ENCODE measurements at regions not wholly inside any gene's neighbourhood (a gene's known extent, or its start where the extent isn't known, plus 50 kb on each side); places are given as distances from the start of the nearest gene placed in this dataset.

DNA sequence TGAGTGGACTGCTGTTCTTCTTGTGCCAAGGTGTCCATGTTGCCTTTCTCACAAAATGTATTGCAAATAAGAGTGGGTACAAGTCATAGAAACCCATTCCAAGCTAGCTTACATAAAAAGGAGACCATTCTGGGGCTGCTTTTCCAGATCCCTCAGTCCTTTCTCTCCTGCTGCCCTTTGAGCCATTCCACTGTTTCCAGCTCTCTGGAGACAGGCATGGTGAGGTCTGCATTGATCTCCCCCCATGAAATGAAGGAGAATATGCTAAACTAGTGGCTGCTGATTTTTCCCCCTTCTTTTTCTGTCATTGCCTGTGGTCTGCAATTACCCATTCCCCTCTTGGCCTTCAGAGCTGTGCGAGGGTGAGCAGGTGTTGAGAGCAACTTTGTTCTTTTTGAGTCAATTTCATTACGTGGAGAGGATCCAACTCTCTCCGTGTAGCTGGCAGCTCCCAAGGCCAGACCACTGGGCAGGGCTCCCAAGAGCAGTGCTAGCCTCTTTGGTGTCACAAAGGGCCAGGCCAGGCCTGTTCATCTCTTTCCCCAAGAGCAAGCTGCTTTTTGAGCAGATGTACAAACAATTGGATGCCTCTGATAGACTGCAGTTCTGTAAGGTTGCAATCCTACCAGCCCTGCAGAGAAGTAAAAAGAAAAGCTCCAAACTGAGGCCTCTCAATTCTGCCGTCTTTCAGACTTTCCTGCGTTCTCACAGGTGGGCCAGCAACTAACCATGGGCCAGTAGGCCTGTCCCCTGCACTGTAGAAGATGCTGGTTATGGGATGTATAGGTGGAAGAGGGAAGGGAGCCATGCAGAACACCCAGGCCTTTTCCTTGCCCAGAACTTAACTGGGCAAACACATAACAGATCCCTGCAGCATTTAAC, 96.1 kb upstream of the ARMC2 start:
- in situ Hi-C loops (cut with HindIII; ENCODE audit: low sequenced_read_pairs) = no loop called here

DNA sequence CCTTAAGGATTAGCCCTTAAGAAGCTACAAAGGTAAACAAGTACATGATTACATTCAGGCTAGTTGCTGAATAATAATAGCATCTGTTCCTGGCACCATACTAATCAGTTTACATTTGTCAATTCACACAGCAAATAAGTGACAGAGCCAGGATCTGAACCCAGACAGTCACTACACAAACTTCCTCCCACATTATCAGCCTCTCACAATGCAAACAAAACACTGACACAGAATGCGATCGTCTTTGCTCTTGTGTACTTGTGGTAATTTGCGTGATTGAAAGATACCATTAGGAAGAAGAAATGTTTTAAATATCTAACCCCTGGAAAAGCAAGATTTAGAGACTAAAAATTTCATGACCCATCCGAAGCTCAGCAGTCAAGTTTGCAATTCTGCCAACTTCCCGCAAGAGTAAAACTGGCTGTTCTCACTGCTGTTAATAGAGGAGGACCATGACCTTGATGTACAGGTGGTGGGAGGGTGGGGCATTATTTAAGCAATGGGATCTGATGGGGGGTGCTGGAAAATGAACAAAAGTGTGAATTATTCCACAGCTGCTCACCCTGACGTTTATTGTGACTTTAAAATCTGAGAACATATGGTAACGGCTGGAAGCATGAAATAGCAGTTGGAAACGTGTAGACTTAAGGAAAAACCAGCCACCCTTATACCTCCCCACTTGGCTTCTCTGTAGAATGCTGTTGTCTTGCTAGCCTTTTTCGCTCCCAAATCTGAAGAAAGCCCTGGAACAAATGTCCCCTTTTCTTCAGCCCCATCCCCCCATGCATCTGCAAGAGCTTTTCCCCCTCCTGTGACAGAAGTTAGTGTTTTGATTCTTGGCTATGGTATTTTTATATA, 95.3 kb upstream of the ARMC2 start:
- in situ Hi-C loops (cut with HindIII; ENCODE audit: low sequenced_read_pairs) = no loop called here

DNA sequence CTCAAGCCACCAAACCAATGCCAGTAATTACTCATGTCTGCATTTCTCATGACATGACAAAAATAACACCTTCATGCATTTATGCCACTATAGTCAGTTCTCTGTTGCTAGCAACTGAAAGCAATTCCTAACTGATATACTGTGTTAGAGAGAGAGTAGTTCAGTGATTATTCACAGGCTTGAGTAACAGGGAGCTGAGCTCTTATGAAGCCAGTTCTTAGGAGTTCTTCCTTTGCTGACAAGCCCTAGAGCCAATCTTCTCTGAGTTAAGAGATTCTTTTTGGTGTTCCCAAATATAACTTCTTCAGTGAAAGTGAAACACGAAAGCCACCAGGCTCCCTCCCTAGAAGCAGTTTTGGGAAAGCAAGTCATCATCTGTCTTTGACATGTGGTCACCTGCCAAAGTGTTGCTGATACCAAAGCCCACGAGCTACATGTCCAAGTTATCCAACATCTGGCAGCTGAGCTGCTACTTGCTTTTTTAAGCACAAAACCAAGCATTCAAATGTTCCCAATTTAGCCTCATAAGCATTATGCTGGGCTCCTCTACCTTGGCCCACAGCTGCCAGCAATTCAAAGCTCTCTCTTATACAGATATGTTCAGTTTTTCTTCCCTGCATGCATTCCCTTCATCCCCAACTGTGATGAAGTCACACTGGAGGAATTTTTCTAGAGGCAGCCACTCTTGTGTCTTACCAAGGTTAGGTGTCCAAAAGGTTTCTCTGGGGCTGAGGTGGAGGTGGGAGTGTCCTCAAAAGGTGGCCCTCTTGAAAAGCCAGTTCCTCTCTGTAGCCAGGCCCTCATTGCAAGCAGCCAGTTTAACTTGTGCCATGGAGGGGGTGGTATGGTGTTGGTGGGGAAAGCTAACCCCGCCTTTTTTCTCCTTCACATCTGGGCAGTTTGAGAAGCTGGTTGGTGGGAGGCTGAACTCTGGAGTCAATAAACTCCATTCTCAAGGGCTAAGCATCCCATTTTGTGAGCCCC, 92.7 kb upstream of the ARMC2 start:
- in situ Hi-C loops (cut with HindIII; ENCODE audit: low sequenced_read_pairs) = no loop called here

DNA sequence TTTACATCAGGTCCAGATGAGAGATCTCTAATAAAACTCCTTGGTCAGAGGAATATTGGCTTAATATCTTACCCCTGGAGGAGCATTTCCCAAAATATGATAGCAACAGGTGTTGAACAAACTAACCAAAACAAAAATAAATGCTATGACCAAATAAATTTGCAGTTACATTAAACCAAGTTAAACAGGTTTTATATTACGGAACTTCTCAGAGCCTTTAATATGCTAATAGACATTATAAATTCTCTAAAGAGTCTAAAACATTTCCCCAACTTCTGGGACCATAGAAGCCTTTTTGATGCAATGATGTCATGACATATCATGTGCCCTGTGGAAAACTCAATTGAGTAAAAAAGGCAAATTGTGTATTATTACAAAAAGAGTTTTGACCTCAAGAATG, 90.9 kb upstream of the ARMC2 start:
- in situ Hi-C loops (cut with HindIII; ENCODE audit: low sequenced_read_pairs) = no loop called here

DNA sequence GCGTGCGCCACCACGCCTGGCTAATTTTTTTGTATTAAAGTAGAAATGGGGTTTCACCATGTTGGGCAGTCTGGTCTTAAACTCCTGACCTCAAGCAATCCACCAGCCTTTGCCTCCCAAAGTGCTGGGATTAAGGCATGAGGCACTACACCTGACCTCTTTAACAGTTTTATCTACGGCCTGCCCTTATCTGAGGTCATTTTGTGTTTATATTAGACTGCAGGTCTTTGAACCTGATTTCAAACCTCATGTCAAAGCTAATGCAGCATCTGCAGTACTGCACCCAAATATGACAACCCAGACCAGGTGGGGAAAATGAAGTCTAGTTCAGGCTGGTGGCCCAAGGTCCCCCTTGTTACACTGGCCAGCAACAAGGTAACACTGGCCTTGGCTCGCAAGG, 89.3 kb upstream of the ARMC2 start:
- in situ Hi-C loops (cut with HindIII; ENCODE audit: low sequenced_read_pairs) = no loop called here

DNA sequence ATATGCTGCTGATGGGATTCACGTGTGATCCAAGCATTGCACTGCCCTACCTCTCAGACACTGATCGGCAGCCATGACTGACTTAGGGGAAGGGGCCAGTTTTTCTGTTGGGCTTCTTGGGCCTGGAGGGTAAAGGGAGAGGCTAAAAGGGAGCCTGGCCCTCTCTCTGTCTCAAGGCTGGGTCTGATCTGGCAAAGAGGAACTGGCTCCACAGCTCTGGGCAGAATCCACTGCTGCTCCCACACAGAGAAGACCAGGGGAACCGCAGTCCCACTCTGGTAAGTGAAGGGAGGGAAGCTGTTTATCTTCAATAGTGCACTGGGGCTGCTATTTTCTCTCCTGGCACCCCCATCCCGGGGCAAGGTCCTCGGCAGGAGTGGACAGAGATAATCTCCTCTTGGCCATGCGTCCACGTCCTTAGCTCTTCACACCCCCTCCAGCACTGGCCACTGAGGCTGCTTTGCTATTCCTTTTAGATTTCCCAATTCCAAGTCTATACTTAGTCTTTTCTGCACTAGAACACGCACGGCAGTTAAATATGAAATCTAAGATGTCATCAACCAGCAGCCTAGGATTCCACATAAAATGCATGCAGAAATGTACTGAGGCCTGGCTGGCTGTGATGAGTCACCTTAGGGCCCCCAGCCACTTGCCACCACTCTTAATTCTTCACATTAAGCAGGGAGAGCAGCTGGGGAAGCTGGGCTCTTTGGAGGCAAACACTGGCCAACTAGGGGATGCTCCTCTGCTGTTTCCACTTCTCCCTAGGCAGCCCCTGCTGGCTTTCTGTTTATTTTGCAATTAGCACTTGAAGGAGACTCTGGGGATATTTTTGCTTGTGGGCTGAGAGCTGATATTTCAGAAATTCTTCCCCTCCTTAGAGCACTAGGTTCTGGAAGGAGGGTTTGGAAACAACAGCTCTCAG, 87.8 kb upstream of the ARMC2 start:
- in situ Hi-C loops (cut with HindIII; ENCODE audit: low sequenced_read_pairs) = no loop called here

DNA sequence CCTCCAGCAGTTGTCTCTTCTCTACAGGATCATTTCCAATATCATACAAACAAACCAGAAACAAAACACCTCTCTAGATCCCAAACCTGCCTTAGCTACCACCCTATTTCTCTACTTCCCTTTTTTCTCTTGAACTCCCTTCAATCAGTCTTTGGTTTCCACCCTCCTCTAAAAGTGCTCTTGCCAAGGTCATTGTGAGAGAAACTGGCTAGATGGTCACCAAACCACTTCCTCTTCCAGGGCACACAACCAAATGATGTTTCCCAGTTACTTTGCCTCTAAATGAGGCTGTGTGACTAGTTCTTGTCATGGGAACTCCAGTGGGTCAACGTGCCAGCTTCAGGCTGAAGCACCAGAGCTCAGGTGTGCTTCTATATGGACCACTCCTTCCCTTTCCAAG, 85.8 kb upstream of the ARMC2 start:
- in situ Hi-C loops (cut with HindIII; ENCODE audit: low sequenced_read_pairs) = no loop called here

DNA sequence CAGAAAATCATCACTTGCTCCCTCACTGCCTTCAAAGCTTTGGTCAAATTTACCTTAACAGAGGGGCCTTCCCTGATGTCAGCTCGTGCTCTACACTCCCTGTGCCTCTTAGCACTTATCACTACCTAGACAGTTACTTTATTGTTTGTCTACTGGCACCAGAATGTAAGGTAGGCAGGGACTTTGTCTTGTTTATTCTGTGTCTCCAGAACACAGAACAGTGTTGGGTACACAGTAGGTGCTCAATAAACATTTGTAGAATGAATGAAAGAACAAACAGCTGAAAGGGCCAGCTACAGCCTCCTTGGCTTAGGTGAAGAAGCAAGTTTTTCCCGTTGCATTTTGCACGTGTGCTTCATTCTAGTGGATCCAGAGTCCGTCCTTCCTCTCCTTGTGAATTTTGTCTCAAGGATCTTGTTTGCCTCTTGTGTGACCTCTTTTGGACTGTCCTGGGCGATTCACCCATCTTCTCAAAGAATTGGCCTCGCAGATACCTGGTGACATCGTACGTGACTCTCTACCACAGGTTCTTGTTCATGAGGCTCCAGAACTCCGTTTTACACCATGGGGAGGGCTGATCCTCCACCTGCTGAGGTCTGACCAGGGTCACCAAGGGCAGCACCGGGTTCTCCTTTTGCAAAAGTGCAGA, 84.2 kb upstream of the ARMC2 start:
- in situ Hi-C loops (cut with HindIII; ENCODE audit: low sequenced_read_pairs) = no loop called here

DNA sequence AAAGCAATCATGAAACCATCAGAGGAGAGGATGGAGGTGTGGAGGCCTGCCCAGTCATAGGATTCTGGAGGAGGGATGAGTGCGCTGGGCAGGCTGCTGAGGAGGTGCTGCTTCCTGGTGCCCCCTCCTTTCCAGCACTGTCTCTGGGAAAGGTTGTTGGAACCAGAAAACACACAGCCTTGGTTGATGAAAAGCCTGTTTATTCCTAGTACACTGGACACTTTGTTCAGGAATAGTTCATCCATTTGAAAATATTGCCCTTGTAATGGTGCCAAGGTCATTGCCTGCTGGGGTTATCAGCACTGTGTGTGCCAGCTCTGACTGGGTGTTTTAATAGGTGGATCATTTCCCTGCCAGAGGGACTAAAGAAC, 83.7 kb upstream of the ARMC2 start:
- in situ Hi-C loops (cut with HindIII; ENCODE audit: low sequenced_read_pairs) = no loop called here

DNA sequence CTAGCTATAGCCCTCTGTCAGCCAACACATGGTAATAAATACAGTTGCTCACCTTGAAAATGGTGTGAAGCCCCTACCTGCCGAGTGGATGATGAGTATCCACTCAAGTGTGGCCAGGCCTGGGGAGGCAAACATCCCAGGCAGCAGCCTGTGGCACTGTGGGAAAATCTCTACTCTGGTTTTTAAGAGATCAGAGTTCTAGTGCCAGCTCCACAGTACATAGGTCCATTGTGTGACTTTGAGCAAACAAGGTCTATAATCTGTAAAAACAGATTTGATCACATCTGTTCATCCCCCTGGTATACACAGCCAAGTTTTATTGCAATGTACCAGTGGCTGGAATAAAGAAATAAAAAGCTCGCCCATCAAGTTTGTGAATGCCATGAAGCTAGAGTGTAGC, 82.7 kb upstream of the ARMC2 start:
- in situ Hi-C loops (cut with HindIII; ENCODE audit: low sequenced_read_pairs) = no loop called here

DNA sequence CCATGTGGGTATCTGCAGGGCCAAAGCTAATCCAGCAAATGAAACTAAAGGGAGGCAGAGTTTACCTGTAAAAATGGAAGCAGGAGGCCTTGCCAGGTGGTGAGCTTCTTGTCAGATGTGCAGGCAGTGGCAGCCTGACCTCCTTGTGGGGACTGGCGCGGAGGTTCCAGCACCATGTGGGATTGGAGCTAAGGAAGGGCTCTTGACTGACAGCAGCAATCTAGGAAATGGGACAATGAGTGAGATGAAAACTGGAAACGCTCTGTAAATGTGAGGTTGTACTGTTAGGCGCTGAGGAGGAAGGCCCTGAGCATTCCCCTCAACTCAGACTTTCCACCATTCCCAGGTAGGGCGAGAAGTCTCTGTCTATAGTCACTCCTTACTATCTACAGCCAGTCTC, 81.8 kb upstream of the ARMC2 start:
- in situ Hi-C loops (cut with HindIII; ENCODE audit: low sequenced_read_pairs) = no loop called here

DNA sequence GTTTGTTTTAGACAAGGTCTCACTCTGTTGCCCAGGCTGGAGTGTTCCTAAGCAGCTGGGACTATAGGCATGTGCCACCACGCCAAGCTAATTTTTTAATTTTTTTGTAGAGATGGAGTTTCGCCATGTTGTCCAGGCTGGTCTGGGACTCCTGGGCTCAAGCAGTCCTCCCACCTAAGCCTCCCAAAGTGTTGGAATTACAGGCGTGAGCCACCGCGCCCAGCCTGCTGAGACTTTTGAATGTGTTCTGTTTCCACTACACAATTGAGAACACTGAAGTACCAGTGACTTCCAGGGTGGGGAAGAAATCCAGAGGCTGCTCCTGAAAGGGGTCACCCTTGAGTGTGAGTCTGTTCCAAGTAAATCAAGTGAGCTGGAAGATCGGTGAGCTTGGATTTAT, 81.3 kb upstream of the ARMC2 start:
- in situ Hi-C loops (cut with HindIII; ENCODE audit: low sequenced_read_pairs) = no loop called here

DNA sequence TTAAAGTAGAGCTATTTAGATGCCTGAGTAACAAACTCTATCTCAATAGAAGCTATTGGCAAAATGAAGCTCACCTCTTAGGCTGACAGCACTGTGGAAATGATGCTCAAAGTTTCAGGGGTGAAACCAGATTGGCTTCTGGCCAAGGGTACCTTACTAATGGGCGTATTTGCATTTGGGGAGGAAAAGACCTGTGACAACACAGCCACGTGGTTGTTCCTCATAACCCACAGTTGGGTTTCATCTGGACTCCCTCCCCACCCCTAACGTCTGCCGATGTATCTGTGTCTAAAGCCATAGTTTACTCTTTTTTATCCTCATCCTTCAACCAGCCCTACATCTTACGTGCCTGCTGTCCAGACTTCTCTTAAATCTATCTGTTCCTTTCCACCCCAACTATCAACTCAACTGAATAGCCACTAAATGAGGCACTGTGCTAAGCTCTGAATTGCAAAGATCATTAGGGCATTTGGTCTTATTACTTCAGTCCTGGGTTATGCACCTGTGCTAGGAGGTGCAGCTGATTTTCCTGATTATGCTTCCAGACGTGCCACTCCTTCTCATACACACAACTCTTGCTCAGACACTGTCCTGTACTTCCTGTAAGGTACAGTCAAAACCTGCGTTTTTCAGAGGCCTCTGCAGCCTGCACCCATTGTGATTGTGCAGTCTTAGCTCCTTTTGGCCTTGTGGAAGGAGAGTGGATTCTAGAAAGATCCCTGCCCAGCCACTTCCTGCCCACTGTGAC, 80.6 kb upstream of the ARMC2 start:
- in situ Hi-C loops (cut with HindIII; ENCODE audit: low sequenced_read_pairs) = no loop called here

DNA sequence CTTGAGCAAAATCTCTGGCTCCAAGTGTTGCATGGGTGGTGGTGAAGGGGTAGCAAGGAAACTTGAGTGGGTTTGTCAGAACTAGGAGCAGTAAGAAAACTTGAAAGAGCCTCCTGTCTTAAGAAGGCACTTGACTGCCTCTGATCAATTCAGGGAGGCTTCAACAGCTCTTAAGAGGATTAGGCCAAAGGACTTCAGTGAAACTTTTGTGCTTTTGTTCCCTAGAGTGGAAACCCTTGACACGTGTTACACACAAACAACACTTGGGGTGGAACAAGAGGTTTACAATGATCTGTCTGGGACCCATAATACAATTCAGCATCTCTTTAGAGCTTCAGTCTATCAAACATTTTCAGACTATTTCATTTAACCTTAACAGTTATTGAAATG, 80.1 kb upstream of the ARMC2 start:
- in situ Hi-C loops (cut with HindIII; ENCODE audit: low sequenced_read_pairs) = no loop called here

DNA sequence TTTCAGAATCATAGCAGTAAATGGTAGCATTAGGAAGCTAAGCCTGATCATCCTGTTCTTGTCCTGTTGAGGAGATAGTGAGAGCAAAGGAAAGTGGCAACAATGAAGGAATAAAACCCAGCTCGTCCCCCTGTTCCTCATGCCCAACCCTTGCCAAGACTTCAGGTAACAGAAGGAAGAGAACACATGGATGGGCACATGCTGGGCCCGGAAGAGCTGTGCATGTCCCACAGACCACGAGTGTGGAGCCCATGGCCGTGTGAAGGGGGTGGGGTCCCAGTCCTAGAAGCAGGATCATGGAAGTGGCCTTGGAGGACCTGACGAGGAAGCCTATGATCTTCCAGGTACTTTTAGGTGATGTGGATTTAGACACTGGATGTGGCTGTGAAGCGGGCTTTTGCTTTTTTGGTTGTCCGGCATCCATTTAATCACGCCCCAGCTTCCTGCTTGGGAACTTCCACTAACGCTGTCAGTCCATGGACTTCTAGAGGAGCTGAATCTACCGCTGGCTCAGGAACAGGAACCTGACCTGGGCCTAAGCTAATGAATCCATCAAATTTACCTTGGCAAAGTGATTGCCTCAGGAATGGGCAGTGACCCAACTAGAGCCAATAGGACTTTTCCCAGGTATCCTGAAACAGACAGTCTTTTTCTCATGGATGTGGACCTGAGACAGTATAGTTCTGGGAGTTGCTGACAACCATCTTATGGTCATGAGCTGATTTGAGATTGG, 79.3 kb upstream of the ARMC2 start:
- in situ Hi-C loops (cut with HindIII; ENCODE audit: low sequenced_read_pairs) = no loop called here

DNA sequence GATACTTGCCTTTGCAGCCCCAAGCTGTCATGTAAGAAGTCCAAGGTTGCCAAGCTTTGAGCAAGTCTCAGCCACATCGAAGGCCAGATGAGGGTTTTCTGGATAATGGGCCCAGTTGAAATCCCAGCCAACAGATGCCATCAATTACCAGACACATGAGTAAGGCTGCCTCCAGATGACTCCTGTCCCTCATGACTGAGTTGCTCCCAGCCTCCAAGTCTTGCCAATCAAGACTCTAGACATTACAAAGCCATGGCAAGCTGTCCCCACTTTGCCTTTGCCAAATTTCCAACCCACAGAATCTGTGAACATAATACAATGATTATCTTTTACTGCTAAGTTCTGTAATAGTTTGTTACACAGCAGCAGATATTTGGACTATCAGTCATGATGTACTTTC, 76.8 kb upstream of the ARMC2 start:
- in situ Hi-C loops (cut with HindIII; ENCODE audit: low sequenced_read_pairs) = no loop called here

DNA sequence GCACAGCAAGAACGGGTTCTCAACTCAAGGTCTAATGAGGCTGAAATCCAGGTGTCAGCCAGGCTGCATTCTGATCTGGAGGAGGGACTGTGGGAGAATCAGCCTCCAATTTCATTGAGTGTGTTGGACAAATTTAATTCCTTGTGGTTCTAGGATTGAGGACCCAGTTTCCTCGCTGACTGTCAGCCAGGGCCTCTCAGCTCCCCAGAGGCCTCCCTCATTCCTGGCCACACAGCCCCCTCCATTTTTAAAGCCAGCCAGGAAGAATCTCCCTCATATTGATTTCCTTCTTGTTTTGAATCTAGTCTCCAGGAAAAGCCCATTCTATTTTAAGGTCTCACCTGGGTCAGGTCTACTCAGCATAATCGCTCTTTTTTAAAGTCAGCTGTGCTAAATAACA, 73.7 kb upstream of the ARMC2 start:
- in situ Hi-C loops (cut with HindIII; ENCODE audit: low sequenced_read_pairs) = no loop called here

DNA sequence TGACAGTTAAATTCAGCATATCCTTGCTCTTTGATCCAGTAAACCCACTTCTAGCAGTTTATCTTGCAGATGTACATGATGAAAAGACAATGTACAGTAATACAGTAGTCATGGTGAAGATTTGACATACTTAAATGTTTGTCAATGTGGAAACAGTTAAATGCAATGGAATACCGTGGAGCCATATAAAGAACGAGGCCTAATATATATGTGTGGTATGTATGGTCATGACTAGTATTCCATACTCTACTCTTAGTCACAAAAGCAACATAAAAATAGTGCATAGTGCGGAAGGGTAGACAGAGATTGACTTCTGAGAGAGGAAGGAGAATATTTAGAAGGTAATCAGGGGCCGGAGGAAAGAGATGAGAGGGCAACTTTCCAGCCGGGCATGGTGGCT, 70.7 kb upstream of the ARMC2 start:
- in situ Hi-C loops (cut with HindIII; ENCODE audit: low sequenced_read_pairs) = no loop called here
